HL-60 (cell line): ENCODE measurements at regions not wholly inside any gene's neighbourhood (a gene's known extent, or its start where the extent isn't known, plus 50 kb on each side); places are given as distances from the start of the nearest gene placed in this dataset.

Experiments used
- DNase-seq, 2 experiments: peaks; one replicate each; pipeline ENCODE4 v3.0.0-alpha.2; 2010 to 2020; ENCODE audit warnings: low read depth in 1 of 2, low spot score in 1 of 2
- H3K27ac ChIP-seq: fragments of 250-450 bp; sonication (Bioruptor Pico); replicated peaks from 2 replicates; pipeline ENCODE4 v1.5.1; 2020; ENCODE audit warnings: mild to moderate bottlenecking, moderate library complexity
- H3K27me3 ChIP-seq: fragments of 250-450 bp; sonication (Bioruptor Pico); 2 replicates; pipeline ENCODE4 v1.5.1; 2021; ENCODE audit warnings: mild to moderate bottlenecking, moderate library complexity; ENCODE audit not compliant: insufficient read depth, poor library complexity, severe bottlenecking
- H3K4me3 ChIP-seq: replicated peaks from 2 replicates; pipeline ENCODE4 v1.5.1; 2011; ENCODE audit warnings: mild to moderate bottlenecking, control low read depth, low read length; ENCODE audit not compliant: insufficient read depth
- CTCF ChIP-seq: IDR thresholded peaks from one replicate; pipeline ENCODE4 v1.5.1; 2011; ENCODE audit warnings: low read length, control low read depth, inconsistent platforms; ENCODE audit not compliant: insufficient read depth
- GABPA ChIP-seq: IDR thresholded peaks from 2 replicates; pipeline ENCODE4 v1.6.1; 2012; ENCODE audit warnings: low read depth
- POLR2AphosphoS5 ChIP-seq: IDR thresholded peaks from 2 replicates; pipeline ENCODE4 v1.6.1; 2012; ENCODE audit warnings: low read depth
- REST ChIP-seq: IDR thresholded peaks from 2 replicates; pipeline ENCODE4 v1.6.1; 2012; ENCODE audit warnings: low read depth; ENCODE audit not compliant: insufficient replicate concordance
- SPI1 ChIP-seq: IDR thresholded peaks from 2 replicates; pipeline ENCODE4 v1.6.1; 2012; ENCODE audit warnings: low read depth, mild to moderate bottlenecking, borderline replicate concordance

GRCh38 chr14:77991128-77991772, 178.9 kb upstream of the NRXN3 start:
- H3K27ac ChIP-seq = no peak overlapping the region
- H3K27me3 ChIP-seq = no peaks in the 10 kb centered on the region
- no peak for TF ChIP-seq REST
- no peak for TF ChIP-seq GABPA
- TF ChIP-seq SPI1 = no peak
- no peak for TF ChIP-seq POLR2AphosphoS5
- TF ChIP-seq CTCF = no peak
- DNase-seq = no peak
- no peak overlapping the region for H3K4me3 ChIP-seq

GRCh38 chr14:78005325-78005724, 164.8 kb upstream of the NRXN3 start:
- DNase-seq = peak; percentile 2 to 17
- Histone ChIP-seq H3K27me3 (no peaks in the 10 kb centered on the region), H3K4me3 (no peak overlapping the region), H3K27ac (no peak overlapping the region)
- TF ChIP-seq SPI1 (no peak), CTCF (no peak), REST (no peak), POLR2AphosphoS5 (no peak), GABPA (no peak)

GRCh38 chr14:78007160-78007559, 163.0 kb upstream of the NRXN3 start:
- Histone ChIP-seq H3K27ac (no peak overlapping the region), H3K27me3 (no peaks in the 10 kb centered on the region), H3K4me3 (no peak overlapping the region)
- DNase-seq = no peak
- no peak for TF ChIP-seq GABPA
- no peak for TF ChIP-seq SPI1
- no peak for TF ChIP-seq CTCF
- no peak for TF ChIP-seq POLR2AphosphoS5
- TF ChIP-seq REST = no peak
